ENCODE measurements at regions not wholly inside any gene's neighbourhood (a gene's known extent, or its start where the extent isn't known, plus 50 kb on each side); places are given as distances from the start of the nearest gene placed in this dataset.

DNA sequence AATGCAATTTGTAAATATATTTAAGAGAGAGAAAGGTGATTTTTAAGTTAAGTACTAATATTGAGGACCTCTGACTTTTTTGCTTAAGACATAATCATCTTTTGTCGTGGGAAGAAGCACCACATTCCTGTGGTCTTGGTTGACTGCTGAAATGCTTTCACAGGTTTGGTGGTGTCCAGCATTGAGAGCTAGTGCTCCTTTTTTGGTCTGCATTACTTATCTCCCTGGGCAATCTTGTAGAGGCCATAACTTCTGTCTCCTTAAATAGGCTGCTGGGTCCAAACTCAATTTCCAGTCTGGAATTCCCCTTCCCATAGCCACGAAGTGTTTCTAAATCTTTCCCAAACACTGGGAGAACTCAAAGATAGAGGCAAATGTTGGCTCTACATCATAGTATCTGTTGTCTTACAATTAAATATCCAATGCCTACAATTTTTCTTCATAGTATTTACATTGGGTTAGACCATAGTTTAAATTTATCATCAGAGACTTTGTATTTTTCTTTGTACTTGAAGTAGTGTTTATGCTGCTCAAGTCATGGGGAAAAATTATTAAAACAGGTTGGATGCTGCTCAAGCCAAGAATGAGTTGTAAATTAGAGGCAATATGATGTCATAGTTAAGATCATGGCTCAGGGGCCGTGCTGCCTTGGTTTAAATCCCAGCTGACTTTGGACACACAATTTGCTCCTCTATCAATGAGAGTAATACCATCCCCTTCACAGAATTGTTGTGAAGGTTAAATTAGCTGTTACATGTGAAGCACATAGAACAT, 105.6 kb downstream of the POSTN start:
- H3K36me3 Mint-ChIP-seq: no peaks in the 10 kb centered on the region
- Histone ChIP-seq H3K9me3 (ENCODE audit: control insufficient read depth in 2 of 2, low read length in 2 of 2) (no peaks in the 10 kb centered on the region), H3K27me3 (ENCODE audit: control insufficient read depth, insufficient read depth, low read length) (no peaks in the 10 kb centered on the region), H3K4me1 (ENCODE audit: control insufficient read depth, insufficient read depth, low read length, poor library complexity, severe bottlenecking) (no peaks in the 10 kb centered on the region), H3K36me3 (ENCODE audit: control insufficient read depth, insufficient read depth, low read length) (no peaks in the 10 kb centered on the region), H3K27ac (ENCODE audit: insufficient read depth, low read length, poor library complexity, severe bottlenecking) (no peak overlapping the region), H3K4me3 (ENCODE audit: low read depth, low read length) (no peak overlapping the region)
- no peaks in the 10 kb centered on the region for H3K4me1 Mint-ChIP-seq
- no peak for ATAC-seq (ENCODE audit: low read depth in 2 of 2)
- H3K4me3 Mint-ChIP-seq: no peak overlapping the region
- H3K27me3 Mint-ChIP-seq: peaks cover 4% of the 10 kb centered on the region
- peaks cover 1 to 7% (median 4%) of the 10 kb centered on the region in 7 donors for H3K9me3 Mint-ChIP-seq
- DNase-seq: no peak
- H3K27ac Mint-ChIP-seq: no peak overlapping the region

DNA sequence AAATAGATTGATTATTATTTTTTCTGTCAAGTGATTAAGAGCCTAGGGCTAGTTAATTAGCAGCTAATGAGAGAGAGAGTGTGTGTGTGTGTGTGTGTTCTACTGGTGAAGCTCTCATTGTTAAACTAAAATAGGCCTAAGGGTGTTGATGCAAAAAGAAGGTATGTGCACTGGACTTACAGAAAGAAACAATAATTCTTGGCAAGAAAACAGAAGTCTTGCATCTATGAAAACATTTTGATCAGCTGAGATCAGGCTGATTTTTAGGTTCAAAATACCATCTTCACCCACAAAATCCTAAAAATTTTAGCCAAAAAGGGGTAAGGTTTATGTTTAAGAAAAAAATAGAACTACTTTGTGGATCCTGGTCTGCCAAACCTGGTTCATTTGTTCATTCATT, 106.5 kb downstream of the POSTN start:
- Mint-ChIP-seq H3K4me3 (no peak overlapping the region), H3K27me3 (peaks cover 4% of the 10 kb centered on the region), H3K36me3 (no peaks in the 10 kb centered on the region), H3K4me1 (no peaks in the 10 kb centered on the region), H3K27ac (no peak overlapping the region), H3K9me3 (peaks cover 1 to 8% (median 4%) of the 10 kb centered on the region in 7 donors)
- no peaks in the 10 kb centered on the region for H3K36me3 ChIP-seq (ENCODE audit: control insufficient read depth, insufficient read depth, low read length)
- DNase-seq (no peak), ATAC-seq (ENCODE audit: low read depth in 2 of 2) (no peak)
- no peak overlapping the region for H3K4me3 ChIP-seq (ENCODE audit: low read depth, low read length)
- no peaks in the 10 kb centered on the region for H3K27me3 ChIP-seq (ENCODE audit: control insufficient read depth, insufficient read depth, low read length)
- no peak overlapping the region for H3K27ac ChIP-seq (ENCODE audit: insufficient read depth, low read length, poor library complexity, severe bottlenecking)
- H3K4me1 ChIP-seq (ENCODE audit: control insufficient read depth, insufficient read depth, low read length, poor library complexity, severe bottlenecking): no peaks in the 10 kb centered on the region
- H3K9me3 ChIP-seq (ENCODE audit: control insufficient read depth in 2 of 2, low read length in 2 of 2): no peaks in the 10 kb centered on the region

DNA sequence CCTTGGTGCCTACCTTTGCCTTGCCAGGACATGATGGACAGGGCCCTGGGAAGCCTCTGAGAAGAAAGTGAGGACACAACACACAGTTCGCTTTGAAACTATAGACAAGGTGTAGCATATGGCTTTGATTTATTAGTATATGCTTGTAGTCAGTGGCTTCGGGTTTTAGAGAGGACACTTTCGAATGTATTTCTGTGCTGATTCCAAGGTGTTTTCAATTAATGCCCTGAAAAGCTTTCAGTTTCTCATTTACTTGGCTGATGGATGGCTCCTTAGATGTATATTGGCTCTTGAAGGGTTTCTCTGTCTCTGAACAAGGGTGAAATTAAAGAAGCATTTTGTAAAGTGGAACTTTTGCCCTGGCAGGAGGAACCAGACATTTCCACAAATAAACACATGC, 106.9 kb downstream of the POSTN start:
- H3K4me3 Mint-ChIP-seq: no peak overlapping the region
- Histone ChIP-seq H3K4me3 (ENCODE audit: low read depth, low read length) (no peak overlapping the region), H3K36me3 (ENCODE audit: control insufficient read depth, insufficient read depth, low read length) (no peaks in the 10 kb centered on the region), H3K4me1 (ENCODE audit: control insufficient read depth, insufficient read depth, low read length, poor library complexity, severe bottlenecking) (no peaks in the 10 kb centered on the region), H3K9me3 (ENCODE audit: control insufficient read depth in 2 of 2, low read length in 2 of 2) (no peaks in the 10 kb centered on the region), H3K27me3 (ENCODE audit: control insufficient read depth, insufficient read depth, low read length) (no peaks in the 10 kb centered on the region), H3K27ac (ENCODE audit: insufficient read depth, low read length, poor library complexity, severe bottlenecking) (no peak overlapping the region)
- H3K4me1 Mint-ChIP-seq: no peaks in the 10 kb centered on the region
- no peak for ATAC-seq (ENCODE audit: low read depth in 2 of 2)
- H3K27ac Mint-ChIP-seq: no peak overlapping the region
- peaks cover 1 to 10% (median 4%) of the 10 kb centered on the region in 7 donors for H3K9me3 Mint-ChIP-seq
- H3K36me3 Mint-ChIP-seq: no peaks in the 10 kb centered on the region
- DNase-seq: no peak
- H3K27me3 Mint-ChIP-seq: peaks cover 4% of the 10 kb centered on the region

DNA sequence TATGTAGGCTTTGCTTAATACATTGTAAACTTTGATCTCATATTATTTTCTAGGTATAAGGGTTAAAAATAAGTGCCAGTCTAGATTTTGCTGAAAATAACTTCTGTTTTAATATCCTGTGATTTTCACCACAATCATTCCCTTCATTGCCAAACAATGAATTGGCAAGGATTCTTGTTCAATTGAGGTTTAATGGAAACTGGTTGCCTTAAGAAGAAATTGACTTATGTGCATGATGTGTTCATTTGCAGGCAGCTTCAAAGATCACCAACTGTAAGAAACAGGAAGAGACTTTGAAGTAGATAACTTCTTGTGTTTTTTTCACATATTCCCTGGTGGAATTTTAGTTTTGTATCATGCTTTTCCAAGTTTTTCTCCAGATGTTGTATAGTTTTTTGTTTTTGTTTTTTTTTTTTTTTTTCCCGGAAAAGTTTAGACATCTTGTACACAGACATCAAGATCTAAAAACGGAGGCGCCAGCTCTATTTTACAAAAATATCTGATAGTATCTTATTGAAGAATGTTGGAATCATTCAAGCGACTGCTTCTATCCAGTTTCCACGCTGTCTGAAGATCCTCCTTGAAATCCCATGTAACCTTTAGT, 108.3 kb downstream of the POSTN start:
- H3K27me3 Mint-ChIP-seq: peaks cover 4% of the 10 kb centered on the region
- Histone ChIP-seq H3K36me3 (ENCODE audit: control insufficient read depth, insufficient read depth, low read length) (no peaks in the 10 kb centered on the region), H3K27me3 (ENCODE audit: control insufficient read depth, insufficient read depth, low read length) (no peaks in the 10 kb centered on the region), H3K27ac (ENCODE audit: insufficient read depth, low read length, poor library complexity, severe bottlenecking) (no peak overlapping the region), H3K4me1 (ENCODE audit: control insufficient read depth, insufficient read depth, low read length, poor library complexity, severe bottlenecking) (no peaks in the 10 kb centered on the region), H3K4me3 (ENCODE audit: low read depth, low read length) (no peak overlapping the region), H3K9me3 (ENCODE audit: control insufficient read depth in 2 of 2, low read length in 2 of 2) (no peaks in the 10 kb centered on the region)
- H3K9me3 Mint-ChIP-seq: peaks cover 0 to 15% (median 4%) of the 10 kb centered on the region in 7 donors
- no peak overlapping the region for H3K27ac Mint-ChIP-seq
- DNase-seq (no peak), ATAC-seq (ENCODE audit: low read depth in 2 of 2) (no peak)
- no peak overlapping the region for H3K4me3 Mint-ChIP-seq
- no peaks in the 10 kb centered on the region for H3K36me3 Mint-ChIP-seq
- no peaks in the 10 kb centered on the region for H3K4me1 Mint-ChIP-seq

DNA sequence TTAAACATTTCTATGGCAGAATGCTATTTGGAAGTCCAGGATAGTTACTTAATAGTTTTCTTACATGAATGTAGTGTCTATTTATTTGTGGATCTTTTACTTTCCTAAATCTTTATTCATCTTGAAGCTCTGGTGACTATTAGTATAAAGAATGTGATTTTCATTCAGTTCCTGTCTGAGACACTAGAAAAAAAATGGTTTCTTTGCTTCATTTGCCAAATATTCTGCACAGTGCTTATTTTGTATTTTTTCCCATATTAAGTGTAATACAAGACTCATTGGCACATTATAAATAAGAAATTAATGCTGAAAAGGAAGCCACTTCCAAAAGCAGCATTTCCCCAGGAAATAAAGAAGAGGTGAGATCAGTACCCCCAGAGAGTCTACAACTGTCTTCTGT, 109.8 kb downstream of the POSTN start:
- ATAC-seq (ENCODE audit: low read depth in 2 of 2): no peak
- Histone ChIP-seq H3K9me3 (ENCODE audit: control insufficient read depth in 2 of 2, low read length in 2 of 2) (no peaks in the 10 kb centered on the region), H3K27ac (ENCODE audit: insufficient read depth, low read length, poor library complexity, severe bottlenecking) (no peak overlapping the region), H3K4me3 (ENCODE audit: low read depth, low read length) (no peak overlapping the region), H3K36me3 (ENCODE audit: control insufficient read depth, insufficient read depth, low read length) (no peaks in the 10 kb centered on the region), H3K4me1 (ENCODE audit: control insufficient read depth, insufficient read depth, low read length, poor library complexity, severe bottlenecking) (no peaks in the 10 kb centered on the region), H3K27me3 (ENCODE audit: control insufficient read depth, insufficient read depth, low read length) (no peaks in the 10 kb centered on the region)
- H3K9me3 Mint-ChIP-seq: peaks cover 0 to 11% (median 4%) of the 10 kb centered on the region in 7 donors
- H3K4me3 Mint-ChIP-seq: no peak overlapping the region
- H3K27me3 Mint-ChIP-seq: peaks cover 4% of the 10 kb centered on the region
- no peaks in the 10 kb centered on the region for H3K4me1 Mint-ChIP-seq
- DNase-seq: no peak
- no peak overlapping the region for H3K27ac Mint-ChIP-seq
- H3K36me3 Mint-ChIP-seq: no peaks in the 10 kb centered on the region

DNA sequence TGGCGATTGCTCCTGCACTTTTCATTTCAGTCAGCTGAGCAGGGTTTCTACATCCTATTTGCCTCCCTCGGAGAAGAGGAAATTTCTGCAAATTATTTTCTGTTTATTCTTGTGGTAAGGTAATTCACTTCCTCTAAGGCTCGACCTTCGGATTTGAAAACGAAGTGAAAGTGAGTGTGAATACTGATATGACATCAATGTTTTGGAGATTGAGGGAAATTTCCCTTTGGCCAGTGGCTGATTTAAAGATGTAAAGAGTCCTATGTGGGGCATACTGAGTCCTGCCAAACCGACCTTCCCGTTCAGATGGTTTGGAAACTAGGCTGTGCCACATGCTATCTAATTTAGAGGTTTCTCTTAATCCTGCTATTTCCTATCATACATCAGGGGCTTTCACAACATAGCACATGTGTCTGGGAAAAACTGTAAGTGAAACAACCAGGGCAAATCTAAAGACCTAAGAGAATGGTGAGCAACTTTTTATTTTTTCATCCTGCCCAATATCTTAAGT, 112.3 kb downstream of the POSTN start:
- no peak overlapping the region for H3K4me3 Mint-ChIP-seq
- no peaks in the 10 kb centered on the region for H3K4me1 ChIP-seq (ENCODE audit: control insufficient read depth, insufficient read depth, low read length, poor library complexity, severe bottlenecking)
- no peak for ATAC-seq (ENCODE audit: low read depth in 2 of 2)

DNA sequence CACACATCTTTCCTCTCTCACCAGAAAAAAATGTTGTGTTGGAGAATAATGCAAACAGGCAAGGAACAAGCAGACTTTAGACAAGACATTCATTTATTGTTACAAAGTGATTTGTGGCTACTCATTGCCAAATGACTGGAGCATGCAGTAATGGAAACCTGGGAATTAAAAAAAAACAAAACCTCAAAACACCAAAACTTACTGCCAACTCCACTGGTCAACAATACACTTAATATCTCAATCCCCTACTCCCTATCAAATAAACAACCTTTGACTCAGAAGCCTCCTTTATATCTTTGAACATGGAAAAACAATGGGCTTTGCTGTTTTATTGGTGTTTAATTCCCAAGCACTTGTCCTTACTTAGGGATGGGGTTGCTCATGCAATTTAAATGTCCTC, 112.8 kb downstream of the POSTN start:
- H3K27ac ChIP-seq (ENCODE audit: insufficient read depth, low read length, poor library complexity, severe bottlenecking): no peak overlapping the region
- Mint-ChIP-seq H3K36me3 (no peaks in the 10 kb centered on the region), H3K4me3 (no peak overlapping the region), H3K9me3 (peaks cover 0 to 14% (median 3%) of the 10 kb centered on the region in 7 donors), H3K27me3 (peaks cover 4% of the 10 kb centered on the region), H3K27ac (no peak overlapping the region), H3K4me1 (no peaks in the 10 kb centered on the region)
- ATAC-seq (ENCODE audit: low read depth in 2 of 2) (no peak), DNase-seq (no peak)
- no peaks in the 10 kb centered on the region for H3K9me3 ChIP-seq (ENCODE audit: control insufficient read depth in 2 of 2, low read length in 2 of 2)
- H3K36me3 ChIP-seq (ENCODE audit: control insufficient read depth, insufficient read depth, low read length): no peaks in the 10 kb centered on the region
- H3K4me3 ChIP-seq (ENCODE audit: low read depth, low read length): no peak overlapping the region
- no peaks in the 10 kb centered on the region for H3K27me3 ChIP-seq (ENCODE audit: control insufficient read depth, insufficient read depth, low read length)
- no peaks in the 10 kb centered on the region for H3K4me1 ChIP-seq (ENCODE audit: control insufficient read depth, insufficient read depth, low read length, poor library complexity, severe bottlenecking)

More for the DNA sequence above, 112.3 kb downstream of the POSTN start:
- Mint-ChIP-seq H3K27me3 (peaks cover 4% of the 10 kb centered on the region), H3K27ac (no peak overlapping the region), H3K4me1 (no peaks in the 10 kb centered on the region), H3K36me3 (no peaks in the 10 kb centered on the region), H3K9me3 (peaks cover 0 to 14% (median 3%) of the 10 kb centered on the region in 7 donors)
- H3K27me3 ChIP-seq (ENCODE audit: control insufficient read depth, insufficient read depth, low read length): no peaks in the 10 kb centered on the region
- H3K36me3 ChIP-seq (ENCODE audit: control insufficient read depth, insufficient read depth, low read length): no peaks in the 10 kb centered on the region
- no peak overlapping the region for H3K4me3 ChIP-seq (ENCODE audit: low read depth, low read length)
- H3K27ac ChIP-seq (ENCODE audit: insufficient read depth, low read length, poor library complexity, severe bottlenecking): no peak overlapping the region
- no peaks in the 10 kb centered on the region for H3K9me3 ChIP-seq (ENCODE audit: control insufficient read depth in 2 of 2, low read length in 2 of 2)
- no peak for DNase-seq

DNA sequence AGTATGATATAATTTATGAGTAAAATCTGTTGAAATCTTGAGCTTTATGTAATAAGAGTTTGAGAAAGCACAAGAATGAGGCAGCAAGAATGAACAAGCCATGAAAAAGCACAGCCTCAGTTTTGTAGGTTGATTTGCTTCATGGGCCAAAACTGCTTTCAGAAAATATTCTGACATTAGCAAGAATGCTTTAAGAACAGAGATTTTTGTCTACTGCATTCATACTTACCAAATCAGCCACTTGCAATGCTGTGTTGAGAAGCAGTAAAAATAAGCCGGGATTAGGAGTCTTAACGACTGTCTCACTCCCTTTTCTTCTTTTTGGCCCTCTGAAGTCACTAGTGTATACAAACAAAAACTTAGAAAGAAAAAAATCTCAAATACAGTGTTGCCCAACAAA, 114.5 kb downstream of the POSTN start:
- no peaks in the 10 kb centered on the region for H3K36me3 Mint-ChIP-seq
- Histone ChIP-seq H3K36me3 (ENCODE audit: control insufficient read depth, insufficient read depth, low read length) (no peaks in the 10 kb centered on the region), H3K9me3 (ENCODE audit: control insufficient read depth in 2 of 2, low read length in 2 of 2) (no peaks in the 10 kb centered on the region), H3K27me3 (ENCODE audit: control insufficient read depth, insufficient read depth, low read length) (no peaks in the 10 kb centered on the region), H3K27ac (ENCODE audit: insufficient read depth, low read length, poor library complexity, severe bottlenecking) (no peak overlapping the region), H3K4me1 (ENCODE audit: control insufficient read depth, insufficient read depth, low read length, poor library complexity, severe bottlenecking) (no peaks in the 10 kb centered on the region), H3K4me3 (ENCODE audit: low read depth, low read length) (no peak overlapping the region)
- H3K4me1 Mint-ChIP-seq: no peaks in the 10 kb centered on the region
- H3K27ac Mint-ChIP-seq: no peak overlapping the region
- H3K9me3 Mint-ChIP-seq: peaks cover 0 to 15% (median 3%) of the 10 kb centered on the region in 7 donors
- DNase-seq (no peak), ATAC-seq (ENCODE audit: low read depth in 2 of 2) (no peak)
- H3K27me3 Mint-ChIP-seq: no peaks in the 10 kb centered on the region
- no peak overlapping the region for H3K4me3 Mint-ChIP-seq

Measured in CD4-positive, CD25-positive, alpha-beta regulatory T cell (primary cell).